ENCODE measurements at regions not wholly inside any gene's neighbourhood (a gene's known extent, or its start where the extent isn't known, plus 50 kb on each side); places are given as distances from the start of the nearest gene placed in this dataset.

GRCh38 chr2:192328297-192328696 is 133.6 kb upstream of the TMEFF2 start:
- DNase-seq (ENCODE audit: extremely low read depth, low read depth), result no peak

DNA sequence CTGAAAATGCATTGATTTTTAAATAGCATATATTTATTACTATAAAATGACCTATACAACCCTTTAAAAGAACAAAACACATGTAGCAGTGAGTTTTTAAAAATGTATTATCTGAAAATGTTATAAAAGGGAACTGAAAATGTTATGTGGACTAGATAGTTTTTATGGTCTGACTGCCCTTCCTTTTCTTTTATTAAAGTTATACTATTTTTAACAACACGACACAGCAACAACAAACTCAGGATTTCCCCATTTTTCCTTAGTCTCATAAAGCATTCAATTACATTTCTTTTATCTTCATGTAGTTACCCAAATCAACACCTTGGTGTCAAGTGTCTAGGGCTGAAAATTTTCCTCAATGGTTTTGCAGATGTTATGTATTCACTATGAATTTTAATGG is 132.8 kb upstream of the TMEFF2 start:
- no peak for DNase-seq (ENCODE audit: extremely low read depth, low read depth)

- no peak for DNase-seq (ENCODE audit: extremely low read depth, low read depth)
Observed at GRCh38 chr2:192315543-192315942, 120.8 kb upstream of the TMEFF2 start.

GRCh38 chr2:192314800-192315481 is 120.2 kb upstream of the TMEFF2 start:
- no peak for DNase-seq (ENCODE audit: extremely low read depth, low read depth)

DNA sequence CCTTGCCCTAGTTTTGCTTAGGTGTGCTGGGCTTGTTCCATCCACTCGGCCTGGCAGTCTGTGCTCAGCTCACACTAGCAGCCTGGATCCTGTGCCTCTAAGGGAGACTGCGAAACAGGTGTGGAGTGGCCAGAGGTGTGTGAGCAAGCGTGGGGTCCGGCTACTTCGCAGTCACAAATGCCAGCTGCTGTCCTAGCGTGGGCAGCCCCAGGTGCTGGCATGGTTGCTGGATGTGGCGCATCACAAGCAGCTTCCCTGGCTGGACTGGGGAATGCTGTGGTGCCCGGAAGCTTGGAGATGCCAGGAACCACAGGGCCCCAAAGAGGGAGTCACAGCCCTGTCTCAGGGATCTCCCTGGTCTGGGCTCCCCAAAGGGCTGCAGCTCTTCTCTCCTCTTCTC is 119.0 kb upstream of the TMEFF2 start:
- DNase-seq (ENCODE audit: extremely low read depth, low read depth), result no peak

GRCh38 chr2:192311701-192312460 is 117.1 kb upstream of the TMEFF2 start:
- no peak for DNase-seq (ENCODE audit: extremely low read depth, low read depth)

GRCh38 chr2:192307530-192307929 is 112.8 kb upstream of the TMEFF2 start:
- DNase-seq (ENCODE audit: extremely low read depth, low read depth), result no peak

GRCh38 chr2:192298664-192299063 is 103.9 kb upstream of the TMEFF2 start:
- DNase-seq (ENCODE audit: extremely low read depth, low read depth), result no peak

- DNase-seq (ENCODE audit: extremely low read depth, low read depth), result no peak
Observed at GRCh38 chr2:192292478-192292877, 97.7 kb upstream of the TMEFF2 start.

- DNase-seq (ENCODE audit: extremely low read depth, low read depth), result no peak
Observed at GRCh38 chr2:192288295-192288694, 93.6 kb upstream of the TMEFF2 start.

DNA sequence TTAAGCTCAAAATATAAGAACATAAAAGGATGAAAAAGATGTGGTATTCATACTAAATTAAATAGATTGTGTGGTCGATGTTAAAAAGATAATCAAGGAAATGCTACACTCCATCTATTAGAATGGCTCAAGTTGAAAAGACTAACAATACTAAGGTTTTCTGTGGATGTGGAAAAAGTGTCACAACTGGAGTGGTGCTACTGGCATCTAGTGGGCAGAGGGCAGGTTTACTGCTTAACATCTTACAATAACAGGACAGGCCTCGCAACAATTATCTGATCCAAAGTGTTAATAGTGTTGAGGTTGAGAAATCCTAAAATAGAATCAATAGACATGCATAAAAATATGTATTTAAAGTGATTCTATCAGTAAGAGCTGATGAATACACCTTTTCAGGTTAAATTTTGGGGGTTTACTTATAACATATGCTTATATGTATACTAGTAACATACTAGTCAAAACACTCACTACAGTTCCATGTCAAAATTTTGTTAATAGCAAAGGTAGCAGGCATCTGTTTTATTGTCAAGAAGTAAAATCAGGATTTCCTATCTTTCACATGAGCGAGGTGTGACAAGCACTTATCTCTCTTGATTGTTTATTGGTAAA is 91.5 kb upstream of the TMEFF2 start:
- DNase-seq (ENCODE audit: extremely low read depth, low read depth), result peak; percentile 65

DNA sequence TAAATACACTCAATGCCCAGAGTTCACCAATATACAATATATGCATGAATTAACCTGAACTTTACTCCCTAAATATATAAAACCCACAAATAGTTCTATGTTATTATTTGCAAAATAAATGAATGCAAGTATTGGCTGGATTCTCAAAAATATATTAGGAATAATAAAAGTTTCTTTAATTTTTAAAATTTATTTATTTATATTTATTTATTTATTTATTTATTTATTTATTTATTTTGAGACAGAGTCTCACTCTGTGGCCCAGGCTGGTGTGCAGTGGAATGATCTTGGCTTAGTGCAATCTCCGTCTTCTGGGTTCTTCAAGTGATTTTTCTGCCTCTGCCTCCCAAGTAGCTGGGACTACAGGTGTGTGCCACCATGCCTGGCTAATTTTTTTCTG is 88.7 kb upstream of the TMEFF2 start:
- DNase-seq (ENCODE audit: extremely low read depth, low read depth), result no peak

DNA sequence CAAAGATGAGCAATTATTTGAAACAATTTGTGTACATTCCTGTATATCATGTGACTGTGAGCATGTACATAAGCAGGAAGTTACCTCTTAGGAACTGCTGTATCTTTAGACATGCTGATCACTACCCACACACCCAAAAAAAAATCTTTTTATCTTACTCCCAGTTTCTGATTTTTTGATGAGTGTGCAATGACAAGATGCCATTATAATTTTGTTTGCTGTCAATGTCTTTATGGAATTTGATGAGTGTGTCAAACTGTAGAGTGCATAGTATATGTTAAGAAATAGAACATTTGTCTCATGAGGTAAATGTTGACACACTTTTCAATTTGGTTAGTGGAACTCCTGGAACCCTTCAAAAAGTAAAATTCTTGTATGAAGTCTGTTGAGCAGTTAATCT is 84.0 kb upstream of the TMEFF2 start:
- no peak for DNase-seq (ENCODE audit: extremely low read depth, low read depth)

DNA sequence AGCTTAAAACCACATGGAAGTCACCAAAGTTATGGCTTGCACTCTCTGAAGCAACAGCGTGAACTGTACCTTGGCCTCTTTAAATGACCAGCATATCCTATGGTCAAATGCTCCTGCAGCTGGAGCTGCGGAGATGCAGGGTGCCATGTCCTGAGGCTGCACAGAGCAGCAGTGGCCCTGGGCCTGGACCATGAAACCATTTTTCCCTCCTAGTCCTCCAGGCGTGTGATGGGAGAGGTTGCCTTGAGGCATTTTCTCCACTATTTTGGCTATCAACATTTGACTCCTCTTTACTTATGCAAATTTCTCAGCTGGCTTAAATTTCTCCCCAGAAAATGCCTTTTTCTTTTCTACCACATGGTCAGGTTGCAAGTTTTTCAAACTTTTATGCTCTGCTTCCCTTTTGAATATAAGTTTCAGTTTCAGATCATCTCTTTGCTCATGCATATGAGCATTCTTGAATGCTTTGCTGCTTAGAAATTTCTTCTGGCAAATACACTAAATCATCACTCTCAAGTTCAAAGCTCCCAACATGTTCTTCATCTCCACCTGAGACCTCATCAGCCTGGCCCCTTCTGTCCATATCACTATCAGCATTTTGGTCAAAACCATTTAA is 82.9 kb upstream of the TMEFF2 start:
- no peak for DNase-seq (ENCODE audit: extremely low read depth, low read depth)

DNA sequence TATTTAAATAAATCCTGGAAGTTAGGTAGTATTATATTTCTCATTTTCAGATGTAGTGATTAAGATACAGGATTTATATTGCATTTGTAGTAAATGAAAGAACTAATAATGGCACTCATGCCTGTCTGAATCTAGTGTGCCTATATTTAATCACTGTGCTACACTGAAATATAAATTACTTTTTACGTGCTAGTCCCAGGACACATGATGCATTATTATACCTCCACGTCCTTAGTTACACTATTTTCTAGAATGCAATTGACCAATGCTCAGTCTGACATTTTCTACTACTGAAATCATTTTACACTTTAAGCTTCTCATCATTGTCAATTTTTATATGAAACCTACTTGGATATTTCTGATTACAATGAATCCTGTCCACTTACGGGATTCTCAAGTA is 80.9 kb upstream of the TMEFF2 start:
- DNase-seq (ENCODE audit: extremely low read depth, low read depth), result no peak

- DNase-seq (ENCODE audit: extremely low read depth, low read depth), result peak; percentile 29
Observed at GRCh38 chr2:192267484-192267883, 72.8 kb upstream of the TMEFF2 start.

GRCh38 chr2:192265751-192266150 is 71.0 kb upstream of the TMEFF2 start:
- DNase-seq (ENCODE audit: extremely low read depth, low read depth), result no peak

DNA sequence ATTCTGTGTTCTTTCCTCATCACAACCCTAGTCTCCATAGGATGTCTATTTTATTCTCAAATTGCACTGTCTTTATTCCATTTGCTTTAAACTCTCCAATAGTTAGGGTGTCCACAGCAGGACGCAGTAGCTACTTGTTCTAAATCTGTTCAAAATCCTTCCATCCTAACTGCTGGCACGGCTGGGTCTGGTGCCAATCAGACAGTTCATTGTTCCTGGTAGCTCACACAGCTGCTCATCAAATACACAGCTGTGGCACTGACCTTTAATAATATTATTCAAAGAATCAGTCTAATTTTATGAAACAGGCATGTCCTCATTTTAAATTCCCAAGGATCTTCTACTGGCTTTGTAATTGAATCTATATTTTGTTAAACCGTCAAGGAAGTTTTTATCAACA is 59.7 kb upstream of the TMEFF2 start:
- DNase-seq (ENCODE audit: extremely low read depth, low read depth), result no peak

- no peak for DNase-seq (ENCODE audit: extremely low read depth, low read depth)
Observed at GRCh38 chr2:192253692-192254091, 59.0 kb upstream of the TMEFF2 start.

- no peak for DNase-seq (ENCODE audit: extremely low read depth, low read depth)
Observed at GRCh38 chr2:192250961-192251360, 56.2 kb upstream of the TMEFF2 start.

- no peak for DNase-seq (ENCODE audit: extremely low read depth, low read depth)
Observed at GRCh38 chr2:192247456-192247855, 52.7 kb upstream of the TMEFF2 start.

- DNase-seq (ENCODE audit: extremely low read depth, low read depth), result no peak
Observed at GRCh38 chr2:192246297-192246696, 51.6 kb upstream of the TMEFF2 start.

Data from NCI-H460 (cell line).